NCI-H748 (cell line): ENCODE measurements at regions not wholly inside any gene's neighbourhood (a gene's known extent, or its start where the extent isn't known, plus 50 kb on each side); places are given as distances from the start of the nearest gene placed in this dataset.

Source experiments
- DNase-seq: peaks from one replicate; lab custom pipeline; 2025; ENCODE audit not compliant: unreplicated experiment; lab: John Stamatoyannopoulos, UW

- DNase-seq, result no peak
These were observed 270.3 kb upstream of the CHD6 start for GRCh38 chr20:41888434-41888833.

GRCh38 chr20:41887500-41887899 is 269.3 kb upstream of the CHD6 start:
- DNase-seq, result no peak

GRCh38 chr20:41881466-41882046 is 263.4 kb upstream of the CHD6 start:
- no peak for DNase-seq

- no peak for DNase-seq
These were observed 260.9 kb upstream of the CHD6 start for GRCh38 chr20:41879123-41879522.

GRCh38 chr20:41877911-41878310 is 259.7 kb upstream of the CHD6 start:
- no peak for DNase-seq

GRCh38 chr20:41874658-41875057 is 256.5 kb upstream of the CHD6 start:
- DNase-seq, result no peak

- no peak for DNase-seq
These were observed 254.8 kb upstream of the CHD6 start for GRCh38 chr20:41872930-41873329.

- no peak for DNase-seq
These were observed 252.8 kb upstream of the CHD6 start for GRCh38 chr20:41870869-41871462.

- DNase-seq, result no peak
These were observed 251.1 kb upstream of the CHD6 start for GRCh38 chr20:41869261-41869660.

GRCh38 chr20:41865938-41866337 is 247.8 kb upstream of the CHD6 start:
- DNase-seq, result no peak

- no peak for DNase-seq
These were observed 244.3 kb upstream of the CHD6 start for GRCh38 chr20:41862476-41862875.

GRCh38 chr20:41861772-41862422 is 243.7 kb upstream of the CHD6 start:
- peak; percentile 66 for DNase-seq

GRCh38 chr20:41854765-41855164 is 236.6 kb upstream of the CHD6 start:
- DNase-seq, result no peak

GRCh38 chr20:41853806-41854205 is 235.6 kb upstream of the CHD6 start:
- no peak for DNase-seq

- DNase-seq, result peak; percentile 5
These were observed 230.0 kb upstream of the CHD6 start for GRCh38 chr20:41848180-41848579.

GRCh38 chr20:41837669-41838224 is 219.6 kb upstream of the CHD6 start:
- peak; percentile 88 for DNase-seq

GRCh38 chr20:41833739-41834138 is 215.6 kb upstream of the CHD6 start:
- no peak for DNase-seq

- no peak for DNase-seq
These were observed 212.5 kb upstream of the CHD6 start for GRCh38 chr20:41830702-41831101.

GRCh38 chr20:41819436-41819835 is 201.3 kb upstream of the CHD6 start:
- DNase-seq, result no peak

GRCh38 chr20:41818991-41819390 is 200.8 kb upstream of the CHD6 start:
- no peak for DNase-seq

GRCh38 chr20:41818369-41818768 is 200.2 kb upstream of the CHD6 start:
- no peak for DNase-seq

- no peak for DNase-seq
These were observed 193.3 kb upstream of the CHD6 start for GRCh38 chr20:41811456-41811855.
